AG10803 (cell line): ENCODE measurements at regions not wholly inside any gene's neighbourhood (a gene's known extent, or its start where the extent isn't known, plus 50 kb on each side); places are given as distances from the start of the nearest gene placed in this dataset.
A peak's percentile ranks its signal among the peaks of the same experiment; 100 is the strongest.
"Not testable (repeated sequence)": the region's sequence is repeated elsewhere in the genome, so short reads cannot be mapped to it uniquely, and the experiment has no call there.

Experiments used
- DNase-seq: peaks from one replicate; pipeline ENCODE4 v3.0.0; 2010; ENCODE audit warnings: low read depth
- H3K4me3 ChIP-seq: 2 replicates; pipeline ENCODE4 v1.5.1; 2011; ENCODE audit warnings: mild to moderate bottlenecking, low read length, control low read depth
- CTCF ChIP-seq: conservative IDR thresholded peaks from 2 replicates; pipeline ENCODE4 v1.5.1; 2011; ENCODE audit warnings: mild to moderate bottlenecking, low read length, control low read depth, inconsistent platforms

- no peak for TF ChIP-seq CTCF
- H3K4me3 ChIP-seq: no peak overlapping the region
- peak; percentile 70 for DNase-seq
These were observed 79.0 kb downstream of the SPRY4 start for GRCh38 chr5:142245786-142246185.

- DNase-seq: no peak
- no peak for TF ChIP-seq CTCF
- no peak overlapping the region for H3K4me3 ChIP-seq
These were observed 80.4 kb downstream of the SPRY4 start for GRCh38 chr5:142244440-142244839.

- no peak for DNase-seq
- no peak overlapping the region for H3K4me3 ChIP-seq
These were observed 82.5 kb downstream of the SPRY4 start for GRCh38 chr5:142242272-142242671.

GRCh38 chr5:142239394-142240159, 85.2 kb downstream of the SPRY4 start:
- no peak overlapping the region for H3K4me3 ChIP-seq
- peak; percentile 26 for DNase-seq
- TF ChIP-seq CTCF: no peak

More at GRCh38 chr5:142242272-142242671, 82.5 kb downstream of the SPRY4 start:
- no peak for TF ChIP-seq CTCF

- no peak for DNase-seq
- no peak for TF ChIP-seq CTCF
- H3K4me3 ChIP-seq: no peak overlapping the region
These were observed 87.1 kb downstream of the SPRY4 start for GRCh38 chr5:142237707-142238106.

- DNase-seq, H3K4me3 ChIP-seq: not testable (repeated sequence)
These were observed 88.0 kb downstream of the SPRY4 start for GRCh38 chr5:142236673-142237290.

GRCh38 chr5:142235870-142236672, 88.8 kb downstream of the SPRY4 start:
- TF ChIP-seq CTCF: no peak
- no peak for DNase-seq
- no peak overlapping the region for H3K4me3 ChIP-seq
